ENCODE measurements at regions not wholly inside any gene's neighbourhood (a gene's known extent, or its start where the extent isn't known, plus 50 kb on each side); places are given as distances from the start of the nearest gene placed in this dataset.
A peak's percentile ranks its signal among the peaks of the same experiment; 100 is the strongest.

DNA sequence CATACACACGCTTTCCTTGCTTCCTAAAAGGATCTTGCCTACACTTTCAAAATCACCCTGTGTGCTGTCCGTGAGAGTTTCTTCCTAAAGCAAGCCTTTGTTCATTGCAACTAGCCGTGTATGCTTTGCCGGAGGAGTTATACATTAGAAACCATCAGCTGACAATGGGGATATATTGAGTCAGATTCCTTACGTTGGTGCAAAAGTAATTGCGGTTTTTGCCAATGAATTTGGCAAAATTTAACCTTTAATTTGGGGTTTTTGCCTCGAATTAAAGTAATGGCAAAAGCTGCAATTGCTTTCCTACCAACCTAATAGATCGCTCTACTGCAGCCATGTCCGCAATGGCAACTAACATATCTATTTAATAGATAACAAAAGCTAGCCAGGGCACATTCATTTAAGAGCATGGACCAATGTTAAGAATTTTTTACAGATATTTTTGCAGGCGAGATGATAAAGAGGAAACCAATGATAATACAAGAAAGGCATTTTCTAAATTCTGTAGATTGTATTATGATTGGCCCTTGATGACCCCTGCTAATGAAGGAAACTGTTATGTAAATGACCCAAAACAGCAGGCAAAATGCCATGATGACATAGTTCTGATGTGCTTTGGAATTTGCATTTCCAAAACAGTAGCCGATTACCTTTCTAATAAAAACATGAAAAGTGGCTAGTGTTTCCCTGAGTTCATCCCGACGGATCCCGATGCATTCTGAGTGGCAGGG lies 184.8 kb upstream of the NRP1 start:
- no peak for TF ChIP-seq POLR2A (IDR thresholded peaks at IDR 0.05)
- no peak for TF ChIP-seq CTCF (IDR thresholded peaks at IDR 0.05)
- intact Hi-C loops (cut with DNase I): no loop called here
- Histone ChIP-seq H3K36me3 (no peaks in the 10 kb centered on the region), H3K4me1 (no peaks in the 10 kb centered on the region), H3K27me3 (peaks cover 0 to 3% (median 0%) of the 10 kb centered on the region in 4 donors), H3K9me3 (no peaks in the 10 kb centered on the region), H3K4me3 (no peak overlapping the region), H3K27ac (no peak overlapping the region)
- no peak for DNase-seq
- WGBS, 2 donors: 74 to 79% methylated on average over 14 of the region's 14 CpGs

- no peak for TF ChIP-seq CTCF (IDR thresholded peaks at IDR 0.05)
- TF ChIP-seq POLR2A (IDR thresholded peaks at IDR 0.05): no peak
- Histone ChIP-seq H3K9me3 (no peaks in the 10 kb centered on the region), H3K27ac (peak overlapping the region in 2 of 4 donors; percentile 51 to 57), H3K4me1 (peaks cover 0 to 16% (median 9%) of the 10 kb centered on the region in 3 donors), H3K27me3 (no peaks in the 10 kb centered on the region), H3K36me3 (no peaks in the 10 kb centered on the region), H3K4me3 (no peak overlapping the region)
- DNase-seq: no peak
- 37 to 65% methylated on average over 3 of the region's 3 CpGs for WGBS, 2 donors
- intact Hi-C loops (cut with DNase I): no loop called here
These were observed 175.7 kb upstream of the NRP1 start for GRCh38 chr10:33510206-33510605.

DNA sequence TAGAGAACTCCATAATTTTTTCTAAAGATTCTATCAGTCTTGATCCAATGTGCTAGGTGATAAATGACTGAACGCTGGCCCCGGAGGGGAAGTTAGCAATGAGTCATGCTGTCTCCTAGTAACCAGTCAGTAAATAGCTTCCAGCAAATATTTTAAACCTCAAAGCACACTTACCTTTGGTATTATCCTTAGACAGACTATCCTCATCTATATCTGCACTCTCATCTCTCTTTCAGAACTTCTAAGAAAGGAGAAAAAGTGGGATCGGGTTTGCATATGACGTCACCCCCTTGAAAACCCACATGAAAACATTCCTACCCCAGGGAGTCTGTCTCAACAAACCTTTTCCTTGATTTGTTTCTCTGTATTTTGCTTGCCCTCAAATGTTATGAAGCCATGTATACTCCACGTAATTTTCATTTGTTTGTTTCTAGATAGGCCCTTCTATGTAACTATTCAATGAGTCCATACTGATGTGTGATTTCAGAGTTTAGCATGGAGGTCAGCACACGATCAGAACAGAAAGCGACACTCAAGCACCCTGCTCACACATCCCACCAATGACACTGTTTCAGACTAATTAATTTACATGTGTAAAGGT lies 174.9 kb upstream of the NRP1 start:
- no peak for TF ChIP-seq POLR2A (IDR thresholded peaks at IDR 0.05)
- TF ChIP-seq CTCF (IDR thresholded peaks at IDR 0.05): no peak
- H3K36me3 ChIP-seq: no peaks in the 10 kb centered on the region
- H3K4me1 ChIP-seq: peaks cover 0 to 16% (median 9%) of the 10 kb centered on the region in 3 donors
- no peaks in the 10 kb centered on the region for H3K27me3 ChIP-seq
- H3K9me3 ChIP-seq: no peaks in the 10 kb centered on the region
- intact Hi-C loops (cut with DNase I): no loop called here
- no peak overlapping the region for H3K4me3 ChIP-seq
- no peak for DNase-seq
- 17 to 19% methylated on average over 7 of the region's 7 CpGs for WGBS, 2 donors
- H3K27ac ChIP-seq: peak overlapping the region in 3 of 4 donors; percentile 51 to 57 (median 51)

- DNase-seq: no peak
- Histone ChIP-seq H3K4me1 (peaks cover 0 to 16% (median 9%) of the 10 kb centered on the region in 3 donors), H3K27me3 (no peaks in the 10 kb centered on the region), H3K27ac (no peak overlapping the region), H3K4me3 (no peak overlapping the region), H3K9me3 (no peaks in the 10 kb centered on the region), H3K36me3 (no peaks in the 10 kb centered on the region)
- intact Hi-C loops (cut with DNase I): no loop called here
- 82 to 84% methylated on average over 10 of the region's 10 CpGs for WGBS, 2 donors
- TF ChIP-seq CTCF (IDR thresholded peaks at IDR 0.05) (no peak), POLR2A (IDR thresholded peaks at IDR 0.05) (no peak)
These were observed 173.4 kb upstream of the NRP1 start for GRCh38 chr10:33507662-33508425.
